GM12878 (cell line): ENCODE measurements at regions not wholly inside any gene's neighbourhood (a gene's known extent, or its start where the extent isn't known, plus 50 kb on each side); places are given as distances from the start of the nearest gene placed in this dataset.

ENCODE experiments used
- ATAC-seq: fragments of 200-7000 bp; cut with Tn5 transposase; 3 replicates; pipeline ENCODE4 v1.9.1; 2020; ENCODE audit warnings: mild to moderate bottlenecking, moderate library complexity
- BruUV-seq: library from RNA; stranded (reverse); fragments of 400-500 nt; replicated peaks from 2 replicates; lab custom pipeline; 2021; lab: Mats Ljungman, UMichigan
- CTCF ChIA-PET: fragments of 300-600 bp; sonication (Branson Sonifier 250); formaldehyde crosslinking; extraction: SDS; loops from one replicate; lab custom pipeline; 2021; ENCODE audit warnings: inconsistent platforms; lab: Yijun Ruan, JAX
- POLR2A ChIA-PET: fragments of 350-600 bp; formaldehyde crosslinking; extraction: SDS; loops from one replicate; lab custom pipeline; 2021; ENCODE audit warnings: inconsistent platforms; lab: Charles Lee
- RAD21 ChIA-PET: fragments of 300-600 bp; sonication (Branson Sonifier 250); formaldehyde crosslinking; loops from one replicate; lab custom pipeline; 2023; ENCODE audit warnings: antibody characterized with exemption; ENCODE audit not compliant: unreplicated experiment; lab: Charles Lee
- SMC1A ChIA-PET: fragments of 300-600 bp; sonication (Branson Sonifier 250); formaldehyde crosslinking; loops from one replicate; lab custom pipeline; 2023; ENCODE audit not compliant: unreplicated experiment, uncharacterized antibody; lab: Charles Lee
- DNase-seq: peaks from one replicate; pipeline ENCODE4 v3.0.0-alpha.2; 2011; ENCODE audit warnings: low read depth, low spot score
- FAIRE-seq: peaks from 3 replicates; lab custom pipeline; 2011; peaks lifted over from hg19 to GRCh38; lab: Jason Lieb, UNC
- H2AFZ ChIP-seq: 2 replicates; pipeline ENCODE4 v1.6.0; 2011; ENCODE audit warnings: low read depth, low read length, control low read depth; ENCODE audit not compliant: control insufficient read depth
- H3K27ac ChIP-seq: 2 replicates; pipeline ENCODE4 v1.5.1; 2011; ENCODE audit warnings: control low read depth; ENCODE audit not compliant: control insufficient read depth, insufficient read depth
- H3K27me3 ChIP-seq, 2 experiments: replicated peaks in 1 of 2; 2 replicates each; pipeline versions ENCODE4 v1.6.0 to v1.6.1; 2011; ENCODE audit warnings: low read length in 1 of 2; ENCODE audit not compliant: control insufficient read depth in 2 of 2, insufficient read depth in 2 of 2
- H3K36me3 ChIP-seq, 2 experiments: 2 replicates each; pipeline ENCODE4 v1.5.1; 2011; ENCODE audit warnings: low read length in 1 of 2; ENCODE audit not compliant: control insufficient read depth in 2 of 2, insufficient read depth in 2 of 2
- H3K4me1 ChIP-seq: 2 replicates; pipeline ENCODE4 v1.6.1; 2011; ENCODE audit warnings: mild to moderate bottlenecking, low read length, moderate library complexity, mixed read lengths; ENCODE audit not compliant: control insufficient read depth, insufficient read depth
- H3K4me2 ChIP-seq: 2 replicates; pipeline ENCODE4 v1.6.0; 2011; ENCODE audit warnings: control low read depth; ENCODE audit not compliant: control insufficient read depth, insufficient read depth
- H3K4me3 ChIP-seq: fragments of 200-600 bp; sonication (generic); 2 replicates; pipeline ENCODE4 v1.5.1; 2016
- H3K79me2 ChIP-seq: 2 replicates; pipeline ENCODE4 v1.6.0; 2011; ENCODE audit warnings: low read length; ENCODE audit not compliant: control insufficient read depth, insufficient read depth
- H3K9ac ChIP-seq: 2 replicates; pipeline ENCODE4 v1.8.0; 2011; ENCODE audit warnings: low read length, control low read depth, mixed read lengths; ENCODE audit not compliant: control insufficient read depth, insufficient read depth
- H3K9me3 ChIP-seq: replicated peaks from 3 replicates; pipeline ENCODE4 v1.5.1; 2011; ENCODE audit warnings: mild to moderate bottlenecking, low read length; ENCODE audit not compliant: control insufficient read depth, insufficient read depth
- H4K20me1 ChIP-seq: 2 replicates; pipeline ENCODE4 v1.6.0; 2011; ENCODE audit not compliant: control insufficient read depth, insufficient read depth
- ATF7 ChIP-seq: fragments of 450-650 bp; IDR thresholded peaks from 2 replicates; pipeline ENCODE4 v1.6.1; 2016; ENCODE audit warnings: low read depth, mild to moderate bottlenecking
- EED ChIP-seq: sonication (generic); IDR thresholded peaks from 2 replicates; pipeline ENCODE4 v1.6.1; 2016; ENCODE audit warnings: antibody characterized with exemption, low read depth
- HCFC1 ChIP-seq: fragments of 150-350 bp; IDR thresholded peaks from 2 replicates; pipeline ENCODE4 v1.6.1; 2014; ENCODE audit warnings: low read length
- KLF5 ChIP-seq: fragments of 450-650 bp; IDR thresholded peaks from 2 replicates; pipeline ENCODE4 v1.6.1; 2014; ENCODE audit warnings: mild to moderate bottlenecking; ENCODE audit not compliant: partially characterized antibody
- NR2C1 ChIP-seq: fragments of 450-650 bp; IDR thresholded peaks from 2 replicates; pipeline ENCODE4 v1.6.1; 2017; ENCODE audit warnings: antibody characterized with exemption, mild to moderate bottlenecking, moderate library complexity
- SP1 ChIP-seq: IDR thresholded peaks from one replicate; pipeline ENCODE4 v1.6.1; 2011; ENCODE audit warnings: low read depth, low read length
- WGBS: methylation state at CpG from one replicate; pipeline ENCODE4 v1.1.6; 2016; ENCODE audit warnings: low lambda C conversion rate; ENCODE audit not compliant: insufficient replicate concordance, insufficient coverage; ENCODE audit errors: missing lambda C conversion rate; 5-methylcytosine and 5-hydroxymethylcytosine counted together
- in situ Hi-C: fragments of 300-500 bp; cut with MboI; formaldehyde crosslinking; loops from 9 replicates; pipeline ENCODE4 v1.14.3; 2018; ENCODE audit warnings: mixed read lengths
- intact Hi-C: fragments of 100-400 bp; cut with micrococcal nuclease; formaldehyde crosslinking; loops from one replicate; pipeline ENCODE4 v1.14.2; 2022; ENCODE audit not compliant: unreplicated experiment
- TF ChIP-seq, protein P1 (sequence below): fragments of 450-650 bp; IDR thresholded peaks from 2 replicates; pipeline ENCODE4 v1.6.1; 2017; ENCODE audit warnings: antibody characterized with exemption, mild to moderate bottlenecking, moderate library complexity
- TF ChIP-seq, protein P2 (sequence below): fragments of 450-650 bp; formaldehyde crosslinking; IDR thresholded peaks from 2 replicates; pipeline ENCODE4 v1.4.0; 2020; ENCODE audit warnings: mild to moderate bottlenecking, moderate library complexity
- TF ChIP-seq, protein P3 (sequence below): fragments of 450-650 bp; IDR thresholded peaks from 2 replicates; pipeline ENCODE4 v1.6.1; 2017; ENCODE audit warnings: mild to moderate bottlenecking, moderate library complexity
- TF ChIP-seq, protein P4 (sequence below): fragments of 450-650 bp; IDR thresholded peaks from 2 replicates; pipeline ENCODE4 v1.6.1; 2017; ENCODE audit warnings: low read depth, mild to moderate bottlenecking, moderate library complexity

DNA sequence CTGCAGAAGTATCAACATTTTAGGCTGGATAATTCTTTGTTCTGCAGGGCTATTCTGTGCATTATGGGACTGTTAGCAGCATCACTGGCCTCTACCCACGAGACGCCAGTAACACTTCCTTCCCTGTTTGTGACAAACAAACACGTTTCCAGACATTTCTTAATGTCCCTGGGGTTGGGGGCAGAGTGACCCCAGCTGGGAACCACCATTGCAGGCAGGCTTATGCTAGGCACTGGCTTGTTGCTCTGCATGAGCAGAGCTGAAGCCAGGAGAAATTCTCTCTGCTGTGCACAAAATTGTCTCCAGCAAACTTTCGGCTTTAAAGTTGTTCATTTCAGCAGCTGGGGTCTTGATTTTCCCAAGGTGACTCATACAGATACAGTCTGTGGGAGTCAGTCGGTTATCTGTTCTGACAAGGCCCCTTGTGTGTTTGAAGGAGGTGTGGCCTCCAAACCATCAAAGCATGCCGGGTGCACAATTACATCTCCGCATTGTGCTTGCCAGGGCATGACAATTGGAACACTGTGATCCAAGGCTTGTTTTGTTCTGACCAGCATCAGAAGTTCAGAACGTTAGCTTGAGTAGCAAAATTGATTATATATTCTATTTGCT, 156.4 kb upstream of the BOD1L1 start:
- RAD21 ChIA-PET, result no interaction called here
- POLR2A ChIA-PET, result no interaction called here
- intact Hi-C loops, result loop anchor here (10.0 kb wide), 1 partner anchor 129 kb away; no protein-coding TSS in a partner anchor
- Histone ChIP-seq H3K9me3 (no peaks in the 10 kb centered on the region), H3K9ac (no peak overlapping the region), H3K4me3 (no peak overlapping the region), H3K27me3 (no peaks in the 10 kb centered on the region), H3K79me2 (no peaks in the 10 kb centered on the region), H4K20me1 (no peaks in the 10 kb centered on the region), H3K4me2 (no peak overlapping the region), H2AFZ (no peak overlapping the region), H3K27ac (no peak overlapping the region), H3K36me3 (no peaks in the 10 kb centered on the region), H3K4me1 (no peaks in the 10 kb centered on the region)
- BruUV-seq, result no TSS peak
- ATAC-seq, result peak; percentile 93
- peak; percentile 13 for DNase-seq
- in situ Hi-C loops, result no loop called here
- SMC1A ChIA-PET, result interaction anchor here (1.0 to 2.1 kb wide), 3 partner anchors 9 to 53 kb away, joined by 3 to 10 read pairs (median 3); no protein-coding TSS in a partner anchor
- no peak for FAIRE-seq
- CTCF ChIA-PET, result no interaction called here
- 2% methylated on average over 8 of the region's 8 CpGs for WGBS
- TF ChIP-seq NR2C1 (no peak), HCFC1 (no peak), ATF7 (peak; percentile 45), SP1 (no peak), EED (peak; percentile 58; the same call in 1 of the 2 replicates), KLF5 (no peak)
- TF ChIP-seq, protein P1, sequence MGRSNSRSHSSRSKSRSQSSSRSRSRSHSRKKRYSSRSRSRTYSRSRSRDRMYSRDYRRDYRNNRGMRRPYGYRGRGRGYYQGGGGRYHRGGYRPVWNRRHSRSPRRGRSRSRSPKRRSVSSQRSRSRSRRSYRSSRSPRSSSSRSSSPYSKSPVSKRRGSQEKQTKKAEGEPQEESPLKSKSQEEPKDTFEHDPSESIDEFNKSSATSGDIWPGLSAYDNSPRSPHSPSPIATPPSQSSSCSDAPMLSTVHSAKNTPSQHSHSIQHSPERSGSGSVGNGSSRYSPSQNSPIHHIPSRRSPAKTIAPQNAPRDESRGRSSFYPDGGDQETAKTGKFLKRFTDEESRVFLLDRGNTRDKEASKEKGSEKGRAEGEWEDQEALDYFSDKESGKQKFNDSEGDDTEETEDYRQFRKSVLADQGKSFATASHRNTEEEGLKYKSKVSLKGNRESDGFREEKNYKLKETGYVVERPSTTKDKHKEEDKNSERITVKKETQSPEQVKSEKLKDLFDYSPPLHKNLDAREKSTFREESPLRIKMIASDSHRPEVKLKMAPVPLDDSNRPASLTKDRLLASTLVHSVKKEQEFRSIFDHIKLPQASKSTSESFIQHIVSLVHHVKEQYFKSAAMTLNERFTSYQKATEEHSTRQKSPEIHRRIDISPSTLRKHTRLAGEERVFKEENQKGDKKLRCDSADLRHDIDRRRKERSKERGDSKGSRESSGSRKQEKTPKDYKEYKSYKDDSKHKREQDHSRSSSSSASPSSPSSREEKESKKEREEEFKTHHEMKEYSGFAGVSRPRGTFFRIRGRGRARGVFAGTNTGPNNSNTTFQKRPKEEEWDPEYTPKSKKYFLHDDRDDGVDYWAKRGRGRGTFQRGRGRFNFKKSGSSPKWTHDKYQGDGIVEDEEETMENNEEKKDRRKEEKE, result no peak
- TF ChIP-seq, protein P2, sequence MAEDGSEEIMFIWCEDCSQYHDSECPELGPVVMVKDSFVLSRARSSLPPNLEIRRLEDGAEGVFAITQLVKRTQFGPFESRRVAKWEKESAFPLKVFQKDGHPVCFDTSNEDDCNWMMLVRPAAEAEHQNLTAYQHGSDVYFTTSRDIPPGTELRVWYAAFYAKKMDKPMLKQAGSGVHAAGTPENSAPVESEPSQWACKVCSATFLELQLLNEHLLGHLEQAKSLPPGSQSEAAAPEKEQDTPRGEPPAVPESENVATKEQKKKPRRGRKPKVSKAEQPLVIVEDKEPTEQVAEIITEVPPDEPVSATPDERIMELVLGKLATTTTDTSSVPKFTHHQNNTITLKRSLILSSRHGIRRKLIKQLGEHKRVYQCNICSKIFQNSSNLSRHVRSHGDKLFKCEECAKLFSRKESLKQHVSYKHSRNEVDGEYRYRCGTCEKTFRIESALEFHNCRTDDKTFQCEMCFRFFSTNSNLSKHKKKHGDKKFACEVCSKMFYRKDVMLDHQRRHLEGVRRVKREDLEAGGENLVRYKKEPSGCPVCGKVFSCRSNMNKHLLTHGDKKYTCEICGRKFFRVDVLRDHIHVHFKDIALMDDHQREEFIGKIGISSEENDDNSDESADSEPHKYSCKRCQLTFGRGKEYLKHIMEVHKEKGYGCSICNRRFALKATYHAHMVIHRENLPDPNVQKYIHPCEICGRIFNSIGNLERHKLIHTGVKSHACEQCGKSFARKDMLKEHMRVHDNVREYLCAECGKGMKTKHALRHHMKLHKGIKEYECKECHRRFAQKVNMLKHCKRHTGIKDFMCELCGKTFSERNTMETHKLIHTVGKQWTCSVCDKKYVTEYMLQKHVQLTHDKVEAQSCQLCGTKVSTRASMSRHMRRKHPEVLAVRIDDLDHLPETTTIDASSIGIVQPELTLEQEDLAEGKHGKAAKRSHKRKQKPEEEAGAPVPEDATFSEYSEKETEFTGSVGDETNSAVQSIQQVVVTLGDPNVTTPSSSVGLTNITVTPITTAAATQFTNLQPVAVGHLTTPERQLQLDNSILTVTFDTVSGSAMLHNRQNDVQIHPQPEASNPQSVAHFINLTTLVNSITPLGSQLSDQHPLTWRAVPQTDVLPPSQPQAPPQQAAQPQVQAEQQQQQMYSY (CRISPR knock-in tag), result no peak
- TF ChIP-seq, protein P3, sequence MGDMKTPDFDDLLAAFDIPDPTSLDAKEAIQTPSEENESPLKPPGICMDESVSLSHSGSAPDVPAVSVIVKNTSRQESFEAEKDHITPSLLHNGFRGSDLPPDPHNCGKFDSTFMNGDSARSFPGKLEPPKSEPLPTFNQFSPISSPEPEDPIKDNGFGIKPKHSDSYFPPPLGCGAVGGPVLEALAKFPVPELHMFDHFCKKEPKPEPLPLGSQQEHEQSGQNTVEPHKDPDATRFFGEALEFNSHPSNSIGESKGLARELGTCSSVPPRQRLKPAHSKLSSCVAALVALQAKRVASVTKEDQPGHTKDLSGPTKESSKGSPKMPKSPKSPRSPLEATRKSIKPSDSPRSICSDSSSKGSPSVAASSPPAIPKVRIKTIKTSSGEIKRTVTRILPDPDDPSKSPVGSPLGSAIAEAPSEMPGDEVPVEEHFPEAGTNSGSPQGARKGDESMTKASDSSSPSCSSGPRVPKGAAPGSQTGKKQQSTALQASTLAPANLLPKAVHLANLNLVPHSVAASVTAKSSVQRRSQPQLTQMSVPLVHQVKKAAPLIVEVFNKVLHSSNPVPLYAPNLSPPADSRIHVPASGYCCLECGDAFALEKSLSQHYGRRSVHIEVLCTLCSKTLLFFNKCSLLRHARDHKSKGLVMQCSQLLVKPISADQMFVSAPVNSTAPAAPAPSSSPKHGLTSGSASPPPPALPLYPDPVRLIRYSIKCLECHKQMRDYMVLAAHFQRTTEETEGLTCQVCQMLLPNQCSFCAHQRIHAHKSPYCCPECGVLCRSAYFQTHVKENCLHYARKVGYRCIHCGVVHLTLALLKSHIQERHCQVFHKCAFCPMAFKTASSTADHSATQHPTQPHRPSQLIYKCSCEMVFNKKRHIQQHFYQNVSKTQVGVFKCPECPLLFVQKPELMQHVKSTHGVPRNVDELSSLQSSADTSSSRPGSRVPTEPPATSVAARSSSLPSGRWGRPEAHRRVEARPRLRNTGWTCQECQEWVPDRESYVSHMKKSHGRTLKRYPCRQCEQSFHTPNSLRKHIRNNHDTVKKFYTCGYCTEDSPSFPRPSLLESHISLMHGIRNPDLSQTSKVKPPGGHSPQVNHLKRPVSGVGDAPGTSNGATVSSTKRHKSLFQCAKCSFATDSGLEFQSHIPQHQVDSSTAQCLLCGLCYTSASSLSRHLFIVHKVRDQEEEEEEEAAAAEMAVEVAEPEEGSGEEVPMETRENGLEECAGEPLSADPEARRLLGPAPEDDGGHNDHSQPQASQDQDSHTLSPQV, result no peak
- TF ChIP-seq, protein P4, sequence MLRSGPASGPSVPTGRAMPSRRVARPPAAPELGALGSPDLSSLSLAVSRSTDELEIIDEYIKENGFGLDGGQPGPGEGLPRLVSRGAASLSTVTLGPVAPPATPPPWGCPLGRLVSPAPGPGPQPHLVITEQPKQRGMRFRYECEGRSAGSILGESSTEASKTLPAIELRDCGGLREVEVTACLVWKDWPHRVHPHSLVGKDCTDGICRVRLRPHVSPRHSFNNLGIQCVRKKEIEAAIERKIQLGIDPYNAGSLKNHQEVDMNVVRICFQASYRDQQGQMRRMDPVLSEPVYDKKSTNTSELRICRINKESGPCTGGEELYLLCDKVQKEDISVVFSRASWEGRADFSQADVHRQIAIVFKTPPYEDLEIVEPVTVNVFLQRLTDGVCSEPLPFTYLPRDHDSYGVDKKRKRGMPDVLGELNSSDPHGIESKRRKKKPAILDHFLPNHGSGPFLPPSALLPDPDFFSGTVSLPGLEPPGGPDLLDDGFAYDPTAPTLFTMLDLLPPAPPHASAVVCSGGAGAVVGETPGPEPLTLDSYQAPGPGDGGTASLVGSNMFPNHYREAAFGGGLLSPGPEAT, result peak; percentile 24; the same call in 1 of the 2 replicates
